ENCODE measurements at regions not wholly inside any gene's neighbourhood (a gene's known extent, or its start where the extent isn't known, plus 50 kb on each side); places are given as distances from the start of the nearest gene placed in this dataset.
"Not testable (repeated sequence)": the region's sequence is repeated elsewhere in the genome, so short reads cannot be mapped to it uniquely, and the experiment has no call there.

- TF ChIP-seq CTCF (IDR thresholded peaks at IDR 0.05) = no peak
- intact Hi-C loops (cut with DNase I) = no loop called here
These were observed 875.9 kb downstream of the TTLL7 start for GRCh38 chr1:83123019-83123418.

GRCh38 chr1:83118472-83118871, 880.5 kb downstream of the TTLL7 start:
- H3K9me3 ChIP-seq = no peaks in the 10 kb centered on the region
- H3K4me1 ChIP-seq = no peaks in the 10 kb centered on the region
- no peaks in the 10 kb centered on the region for H3K27me3 ChIP-seq (ENCODE audit: low read depth)
- no peak overlapping the region for H3K27ac ChIP-seq
- intact Hi-C loops (cut with DNase I) = no loop called here
- ATAC-seq (no peak), DNase-seq (no peak)
- no peak for TF ChIP-seq CTCF (IDR thresholded peaks at IDR 0.05)
- no peak overlapping the region for H3K4me3 ChIP-seq
- no peaks in the 10 kb centered on the region for H3K36me3 ChIP-seq

More at GRCh38 chr1:83123019-83123418, 875.9 kb downstream of the TTLL7 start:
- no peaks in the 10 kb centered on the region for H3K4me1 ChIP-seq
- H3K27ac ChIP-seq = no peak overlapping the region
- H3K9me3 ChIP-seq = no peaks in the 10 kb centered on the region
- ATAC-seq = no peak
- no peaks in the 10 kb centered on the region for H3K36me3 ChIP-seq
- no peak for DNase-seq
- H3K4me3 ChIP-seq = no peak overlapping the region
- H3K27me3 ChIP-seq (ENCODE audit: low read depth) = no peaks in the 10 kb centered on the region

GRCh38 chr1:83117030-83117429, 881.9 kb downstream of the TTLL7 start:
- H3K4me1 ChIP-seq; H3K36me3 ChIP-seq; H3K27me3 ChIP-seq (ENCODE audit: low read depth); DNase-seq; ATAC-seq; intact Hi-C loops (cut with DNase I); H3K4me3 ChIP-seq; H3K27ac ChIP-seq; H3K9me3 ChIP-seq: not testable (repeated sequence)

GRCh38 chr1:83115785-83116184, 883.1 kb downstream of the TTLL7 start:
- ATAC-seq (no peak), DNase-seq (no peak)
- no peaks in the 10 kb centered on the region for H3K9me3 ChIP-seq
- intact Hi-C loops (cut with DNase I) = no loop called here
- no peaks in the 10 kb centered on the region for H3K36me3 ChIP-seq
- no peak overlapping the region for H3K27ac ChIP-seq
- H3K4me3 ChIP-seq = no peak overlapping the region
- no peaks in the 10 kb centered on the region for H3K4me1 ChIP-seq
- no peak for TF ChIP-seq CTCF (IDR thresholded peaks at IDR 0.05)
- H3K27me3 ChIP-seq (ENCODE audit: low read depth) = no peaks in the 10 kb centered on the region

- no peaks in the 10 kb centered on the region for H3K27me3 ChIP-seq (ENCODE audit: low read depth)
These were observed 884.6 kb downstream of the TTLL7 start for GRCh38 chr1:83114136-83114834.

More at GRCh38 chr1:83114136-83114834, 884.6 kb downstream of the TTLL7 start:
- Histone ChIP-seq H3K36me3 (no peaks in the 10 kb centered on the region), H3K9me3 (no peaks in the 10 kb centered on the region), H3K4me1 (no peaks in the 10 kb centered on the region), H3K27ac (no peak overlapping the region), H3K4me3 (no peak overlapping the region)
- intact Hi-C loops (cut with DNase I) = no loop called here
- ATAC-seq = no peak
- no peak for DNase-seq
- TF ChIP-seq CTCF (IDR thresholded peaks at IDR 0.05) = no peak
